H9 (cell line): ENCODE measurements at regions not wholly inside any gene's neighbourhood (a gene's known extent, or its start where the extent isn't known, plus 50 kb on each side); places are given as distances from the start of the nearest gene placed in this dataset.

Experiments used
- DNase-seq: peaks from one replicate; pipeline ENCODE4 v3.0.0-alpha.2; 2017
- H2AFZ ChIP-seq: one replicate; pipeline ENCODE4 v1.6.1; 2013; ENCODE audit warnings: mild to moderate bottlenecking, low read length, control low read depth, moderate library complexity
- H2AK5ac ChIP-seq: 2 replicates; pipeline ENCODE4 v1.6.1; 2013; ENCODE audit warnings: low read length, control low read depth, mixed read lengths; ENCODE audit not compliant: insufficient read length
- H2BK120ac ChIP-seq: one replicate; pipeline ENCODE4 v1.6.1; 2013; ENCODE audit warnings: low read depth, mild to moderate bottlenecking, low read length, control low read depth, inconsistent platforms; ENCODE audit not compliant: poor library complexity, severe bottlenecking
- H2BK12ac ChIP-seq: 2 replicates; pipeline ENCODE4 v1.6.1; 2013; ENCODE audit warnings: low read length, control low read depth, mixed read lengths, low read depth; ENCODE audit not compliant: insufficient read length
- H2BK15ac ChIP-seq: 2 replicates; pipeline ENCODE4 v1.6.1; 2013; ENCODE audit warnings: low read depth, low read length, control low read depth
- H2BK20ac ChIP-seq: one replicate; pipeline ENCODE4 v1.6.1; 2013; ENCODE audit warnings: low read depth, mild to moderate bottlenecking, low read length, control low read depth, inconsistent platforms; ENCODE audit not compliant: poor library complexity, severe bottlenecking
- H2BK5ac ChIP-seq: 2 replicates; pipeline ENCODE4 v1.6.1; 2013; ENCODE audit warnings: low read length, control low read depth, mixed read lengths; ENCODE audit not compliant: insufficient read length
- H3K14ac ChIP-seq: 2 replicates; pipeline ENCODE4 v1.6.1; 2013; ENCODE audit warnings: low read length, control low read depth; ENCODE audit not compliant: insufficient read depth
- H3K18ac ChIP-seq: 2 replicates; pipeline ENCODE4 v1.6.1; 2013; ENCODE audit warnings: low read depth, mild to moderate bottlenecking, mixed read lengths, low read length, control low read depth; ENCODE audit not compliant: insufficient read length
- H3K23ac ChIP-seq: 2 replicates; pipeline ENCODE4 v1.6.1; 2013; ENCODE audit warnings: low read length, control low read depth, mixed read lengths, low read depth; ENCODE audit not compliant: insufficient read length
- H3K23me2 ChIP-seq: 2 replicates; pipeline ENCODE4 v1.6.1; 2013; ENCODE audit warnings: low read depth, mild to moderate bottlenecking, mixed read lengths, low read length, control low read depth; ENCODE audit not compliant: insufficient read length, poor library complexity, severe bottlenecking
- H3K27ac ChIP-seq: 2 replicates; pipeline ENCODE4 v1.5.1; 2013; ENCODE audit warnings: low read length, control low read depth, mixed read lengths, low read depth; ENCODE audit not compliant: insufficient read length
- H3K27me3 ChIP-seq: 2 replicates; pipeline ENCODE4 v1.6.1; 2013; ENCODE audit warnings: low read length, control low read depth, inconsistent platforms; ENCODE audit not compliant: insufficient read depth
- H3K4ac ChIP-seq: 2 replicates; pipeline ENCODE4 v1.6.1; 2013; ENCODE audit warnings: low read depth, mild to moderate bottlenecking, control low read depth, inconsistent platforms, low read length, moderate library complexity
- H3K4me1 ChIP-seq: 2 replicates; pipeline ENCODE4 v1.6.1; 2013; ENCODE audit warnings: low read length, control low read depth, inconsistent platforms; ENCODE audit not compliant: insufficient read depth
- H3K4me2 ChIP-seq: 2 replicates; pipeline ENCODE4 v1.6.1; 2013; ENCODE audit warnings: low read length, control low read depth, mixed read lengths; ENCODE audit not compliant: insufficient read length, insufficient read depth
- H3K56ac ChIP-seq: 2 replicates; pipeline ENCODE4 v1.6.1; 2013; ENCODE audit warnings: low read depth, mild to moderate bottlenecking, mixed read lengths, low read length, control low read depth; ENCODE audit not compliant: insufficient read length
- H3K79me1 ChIP-seq: 2 replicates; pipeline ENCODE4 v1.6.1; 2013; ENCODE audit warnings: low read depth, mild to moderate bottlenecking, moderate library complexity, low read length, control low read depth, inconsistent platforms; ENCODE audit not compliant: insufficient read depth, poor library complexity, severe bottlenecking
- H3K79me2 ChIP-seq: 2 replicates; pipeline ENCODE4 v1.6.1; 2013; ENCODE audit warnings: low read length, control low read depth, inconsistent platforms; ENCODE audit not compliant: insufficient read depth
- H3K9ac ChIP-seq: 2 replicates; pipeline ENCODE4 v1.6.1; 2013; ENCODE audit warnings: low read length, control low read depth, mixed read lengths; ENCODE audit not compliant: insufficient read length; ENCODE audit errors: extremely low read depth
- H3K9me3 ChIP-seq: one replicate; pipeline ENCODE4 v1.6.1; 2013; ENCODE audit warnings: low read depth, low read length, inconsistent platforms; ENCODE audit not compliant: control insufficient read depth
- H3T11ph ChIP-seq: one replicate; pipeline ENCODE4 v1.6.1; 2013; ENCODE audit warnings: mild to moderate bottlenecking, low read length, control low read depth, inconsistent platforms
- H4K20me1 ChIP-seq: one replicate; pipeline ENCODE4 v1.6.1; 2013; ENCODE audit not compliant: control insufficient read depth, insufficient read length, insufficient read depth
- H4K5ac ChIP-seq: 2 replicates; pipeline ENCODE4 v1.6.1; 2013; ENCODE audit warnings: low read depth, mild to moderate bottlenecking, mixed read lengths, low read length, control low read depth; ENCODE audit not compliant: insufficient read length
- H4K8ac ChIP-seq: replicated peaks from 2 replicates; pipeline ENCODE4 v1.6.1; 2013; ENCODE audit warnings: low read length, control low read depth, mixed read lengths, low read depth; ENCODE audit not compliant: insufficient read length
- H4K91ac ChIP-seq: 2 replicates; pipeline ENCODE4 v1.6.1; 2013; ENCODE audit warnings: low read depth, mild to moderate bottlenecking, moderate library complexity, mixed read lengths, low read length, control low read depth; ENCODE audit not compliant: insufficient read length
- H3K27ac Mint-ChIP-seq, 3 experiments: 2 replicates in 2 of 3; 3 replicates in 1 of 3; pipeline ENCODE4 v1.8.0; 2020 to 2021; ENCODE audit warnings: mixed read lengths in 3 of 3, mild to moderate bottlenecking in 1 of 3, moderate library complexity in 1 of 3
- H3K27me3 Mint-ChIP-seq: 2 replicates; pipeline ENCODE4 v1.8.0; 2021; ENCODE audit warnings: low read depth, mild to moderate bottlenecking, moderate library complexity, mixed read lengths
- H3K36me3 Mint-ChIP-seq, 3 experiments: 2 replicates in 2 of 3; 3 replicates in 1 of 3; pipeline ENCODE4 v1.8.0; 2020 to 2021; ENCODE audit warnings: low read depth in 3 of 3, mixed read lengths in 3 of 3; ENCODE audit not compliant: insufficient read depth in 1 of 3
- H3K4me1 Mint-ChIP-seq, 2 experiments: 2 replicates each; pipeline ENCODE4 v1.8.0; 2020; ENCODE audit warnings: mixed read lengths in 2 of 2
- H3K4me3 Mint-ChIP-seq, 2 experiments: 2 replicates in 1 of 2; 3 replicates in 1 of 2; pipeline ENCODE4 v1.8.0; 2020 to 2021; ENCODE audit warnings: mild to moderate bottlenecking in 2 of 2, mixed read lengths in 2 of 2, moderate library complexity in 1 of 2
- H3K9me3 Mint-ChIP-seq, 2 experiments: 2 replicates in 1 of 2; 3 replicates in 1 of 2; pipeline ENCODE4 v1.8.0; 2020; ENCODE audit warnings: mild to moderate bottlenecking in 2 of 2, mixed read lengths in 2 of 2, moderate library complexity in 1 of 2
- WGBS: extraction: QIAGEN DNeasy Blood & Tissue Kit; methylation state at CpG from one replicate; pipeline ENCODE4 v1.1.7; 2013; ENCODE audit warnings: missing lambda C conversion rate, low lambda C conversion rate, mixed read lengths; ENCODE audit not compliant: insufficient read length; ENCODE audit errors: extremely low coverage; 5-methylcytosine and 5-hydroxymethylcytosine counted together
- TF ChIP-seq, protein P1 (sequence below): fragments of 200-600 bp; sonication (generic); conservative IDR thresholded peaks from 3 replicates; pipeline ENCODE4 v1.8.0; 2021; ENCODE audit warnings: antibody characterized with exemption, mild to moderate bottlenecking

DNA sequence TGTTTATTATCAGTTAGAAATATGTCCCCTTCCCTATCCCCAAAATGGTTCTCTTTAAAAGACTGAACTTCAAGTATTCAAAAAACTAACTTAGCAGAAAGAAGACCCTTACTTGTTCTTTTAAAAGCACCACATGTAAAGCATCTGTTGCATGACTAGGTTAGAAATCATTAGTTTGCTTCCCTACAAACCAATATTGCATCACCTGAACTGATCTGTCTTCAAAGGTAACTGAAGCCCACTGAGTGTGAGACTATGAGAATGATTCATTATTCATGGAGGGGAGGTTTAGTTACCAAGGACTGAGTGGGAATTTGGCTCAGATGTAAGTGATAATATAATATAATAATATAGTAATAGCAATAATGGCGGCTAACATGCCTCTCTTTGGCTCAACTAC lies 231.7 kb downstream of the SPRY1 start:
- Histone ChIP-seq H3K4me1 (no peaks in the 10 kb centered on the region), H3K9me3 (no peaks in the 10 kb centered on the region), H3K79me1 (no peaks in the 10 kb centered on the region), H3K4me2 (no peak overlapping the region), H2AK5ac (no peak overlapping the region), H2BK20ac (no peak overlapping the region), H3K18ac (no peak overlapping the region), H3K27ac (no peak overlapping the region), H4K91ac (no peak overlapping the region), H3K23ac (no peak overlapping the region), H3K79me2 (no peaks in the 10 kb centered on the region), H3K27me3 (no peaks in the 10 kb centered on the region), H2BK5ac (no peak overlapping the region), H3K14ac (no peak overlapping the region), H3K4ac (no peak overlapping the region), H2BK12ac (no peak overlapping the region), H3K9ac (no peak overlapping the region), H2BK120ac (no peak overlapping the region), H3T11ph (no peak overlapping the region), H3K56ac (no peak overlapping the region), H2BK15ac (no peak overlapping the region), H2AFZ (no peak overlapping the region), H4K8ac (no peak overlapping the region), H3K23me2 (no peaks in the 10 kb centered on the region), H4K20me1 (no peaks in the 10 kb centered on the region), H4K5ac (no peak overlapping the region)
- H3K4me3 Mint-ChIP-seq = no peak overlapping the region
- no peaks in the 10 kb centered on the region for H3K9me3 Mint-ChIP-seq
- TF ChIP-seq, protein P1, sequence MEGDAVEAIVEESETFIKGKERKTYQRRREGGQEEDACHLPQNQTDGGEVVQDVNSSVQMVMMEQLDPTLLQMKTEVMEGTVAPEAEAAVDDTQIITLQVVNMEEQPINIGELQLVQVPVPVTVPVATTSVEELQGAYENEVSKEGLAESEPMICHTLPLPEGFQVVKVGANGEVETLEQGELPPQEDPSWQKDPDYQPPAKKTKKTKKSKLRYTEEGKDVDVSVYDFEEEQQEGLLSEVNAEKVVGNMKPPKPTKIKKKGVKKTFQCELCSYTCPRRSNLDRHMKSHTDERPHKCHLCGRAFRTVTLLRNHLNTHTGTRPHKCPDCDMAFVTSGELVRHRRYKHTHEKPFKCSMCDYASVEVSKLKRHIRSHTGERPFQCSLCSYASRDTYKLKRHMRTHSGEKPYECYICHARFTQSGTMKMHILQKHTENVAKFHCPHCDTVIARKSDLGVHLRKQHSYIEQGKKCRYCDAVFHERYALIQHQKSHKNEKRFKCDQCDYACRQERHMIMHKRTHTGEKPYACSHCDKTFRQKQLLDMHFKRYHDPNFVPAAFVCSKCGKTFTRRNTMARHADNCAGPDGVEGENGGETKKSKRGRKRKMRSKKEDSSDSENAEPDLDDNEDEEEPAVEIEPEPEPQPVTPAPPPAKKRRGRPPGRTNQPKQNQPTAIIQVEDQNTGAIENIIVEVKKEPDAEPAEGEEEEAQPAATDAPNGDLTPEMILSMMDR = no peak
- DNase-seq = no peak
- WGBS = no CpG with 5 or more reads among the region's 1 CpG
- H3K4me1 Mint-ChIP-seq = peaks cover 5 to 7% of the 10 kb centered on the region in 2 experiments
- H3K27ac Mint-ChIP-seq = no peak overlapping the region
- H3K36me3 Mint-ChIP-seq = no peaks in the 10 kb centered on the region
- no peaks in the 10 kb centered on the region for H3K27me3 Mint-ChIP-seq
